PC-9 (cell line): ENCODE measurements at regions not wholly inside any gene's neighbourhood (a gene's known extent, or its start where the extent isn't known, plus 50 kb on each side); places are given as distances from the start of the nearest gene placed in this dataset.

ENCODE experiments used
- EZH2 ChIP-seq: fragments of 200-600 bp; sonication (generic); IDR thresholded peaks from 2 replicates; pipeline ENCODE4 v1.8.0; 2017; ENCODE audit warnings: antibody characterized with exemption, low read depth
- TF ChIP-seq, protein P1 (sequence below): fragments of 200-600 bp; sonication (generic); conservative IDR thresholded peaks from 2 replicates; pipeline ENCODE4 v1.6.1; 2017; ENCODE audit warnings: mixed run types, antibody characterized with exemption, mild to moderate bottlenecking, moderate library complexity

DNA sequence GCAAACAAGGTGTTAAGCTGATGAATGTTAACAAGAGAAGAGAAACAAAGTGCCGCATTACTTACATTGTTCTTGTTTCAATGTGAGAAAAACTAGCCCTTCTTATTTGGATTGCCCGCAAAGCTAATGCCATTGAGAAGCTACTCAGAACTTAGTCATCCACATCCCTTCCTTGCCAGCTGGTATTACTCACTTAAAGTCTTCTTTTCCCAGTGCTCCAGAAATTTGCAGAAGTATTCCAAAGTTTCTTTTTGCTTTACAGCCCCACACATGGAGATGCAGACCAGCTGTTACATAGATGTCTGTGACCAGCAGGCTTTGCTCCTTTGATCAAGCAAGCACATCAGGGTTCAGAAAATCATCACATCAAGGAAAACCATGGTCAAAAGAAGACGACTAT is 529.0 kb downstream of the TBC1D32 start:
- TF ChIP-seq, protein P1, sequence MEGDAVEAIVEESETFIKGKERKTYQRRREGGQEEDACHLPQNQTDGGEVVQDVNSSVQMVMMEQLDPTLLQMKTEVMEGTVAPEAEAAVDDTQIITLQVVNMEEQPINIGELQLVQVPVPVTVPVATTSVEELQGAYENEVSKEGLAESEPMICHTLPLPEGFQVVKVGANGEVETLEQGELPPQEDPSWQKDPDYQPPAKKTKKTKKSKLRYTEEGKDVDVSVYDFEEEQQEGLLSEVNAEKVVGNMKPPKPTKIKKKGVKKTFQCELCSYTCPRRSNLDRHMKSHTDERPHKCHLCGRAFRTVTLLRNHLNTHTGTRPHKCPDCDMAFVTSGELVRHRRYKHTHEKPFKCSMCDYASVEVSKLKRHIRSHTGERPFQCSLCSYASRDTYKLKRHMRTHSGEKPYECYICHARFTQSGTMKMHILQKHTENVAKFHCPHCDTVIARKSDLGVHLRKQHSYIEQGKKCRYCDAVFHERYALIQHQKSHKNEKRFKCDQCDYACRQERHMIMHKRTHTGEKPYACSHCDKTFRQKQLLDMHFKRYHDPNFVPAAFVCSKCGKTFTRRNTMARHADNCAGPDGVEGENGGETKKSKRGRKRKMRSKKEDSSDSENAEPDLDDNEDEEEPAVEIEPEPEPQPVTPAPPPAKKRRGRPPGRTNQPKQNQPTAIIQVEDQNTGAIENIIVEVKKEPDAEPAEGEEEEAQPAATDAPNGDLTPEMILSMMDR, result no peak
- no peak for TF ChIP-seq EZH2
